GM19468 (cell line): ENCODE measurements at regions not wholly inside any gene's neighbourhood (a gene's known extent, or its start where the extent isn't known, plus 50 kb on each side); places are given as distances from the start of the nearest gene placed in this dataset.

ENCODE experiments used
- ATAC-seq: cut with Tn5 transposase; IDR thresholded peaks from one replicate; pipeline ENCODE4 v1.9.1; 2021; ENCODE audit warnings: mild to moderate bottlenecking, moderate library complexity, moderate number of reproducible peaks; ENCODE audit not compliant: unreplicated experiment; ENCODE audit errors: extremely low read depth

GRCh38 chr6:2476376-2476775 is 231.0 kb upstream of the GMDS start:
- no peak for ATAC-seq

GRCh38 chr6:2471472-2471871 is 226.1 kb upstream of the GMDS start:
- ATAC-seq, result no peak

GRCh38 chr6:2469428-2469827 is 224.0 kb upstream of the GMDS start:
- no peak for ATAC-seq

- ATAC-seq, result no peak
Observed at GRCh38 chr6:2468601-2468955, 223.2 kb upstream of the GMDS start.

GRCh38 chr6:2467929-2468600 is 222.7 kb upstream of the GMDS start:
- no peak for ATAC-seq

GRCh38 chr6:2465336-2465735 is 219.9 kb upstream of the GMDS start:
- no peak for ATAC-seq

GRCh38 chr6:2464641-2465040 is 219.2 kb upstream of the GMDS start:
- no peak for ATAC-seq

GRCh38 chr6:2462831-2463230 is 217.4 kb upstream of the GMDS start:
- no peak for ATAC-seq

GRCh38 chr6:2460216-2460745 is 214.9 kb upstream of the GMDS start:
- no peak for ATAC-seq

- no peak for ATAC-seq
Observed at GRCh38 chr6:2454180-2454579, 208.8 kb upstream of the GMDS start.

GRCh38 chr6:2450546-2450945 is 205.1 kb upstream of the GMDS start:
- ATAC-seq, result no peak

GRCh38 chr6:2449572-2449940 is 204.2 kb upstream of the GMDS start:
- ATAC-seq, result no peak

GRCh38 chr6:2448826-2449571 is 203.6 kb upstream of the GMDS start:
- ATAC-seq, result no peak

GRCh38 chr6:2447931-2448330 is 202.5 kb upstream of the GMDS start:
- no peak for ATAC-seq

- ATAC-seq, result no peak
Observed at GRCh38 chr6:2447318-2447920, 202.0 kb upstream of the GMDS start.

GRCh38 chr6:2441601-2442475 is 196.4 kb upstream of the GMDS start:
- no peak for ATAC-seq

GRCh38 chr6:2440516-2440915 is 195.1 kb upstream of the GMDS start:
- ATAC-seq, result no peak

GRCh38 chr6:2439632-2440031 is 194.2 kb upstream of the GMDS start:
- no peak for ATAC-seq

- ATAC-seq, result no peak
Observed at GRCh38 chr6:2439082-2439481, 193.7 kb upstream of the GMDS start.

- no peak for ATAC-seq
Observed at GRCh38 chr6:2436410-2437154, 191.2 kb upstream of the GMDS start.
